A549 (cell line): ENCODE measurements at regions not wholly inside any gene's neighbourhood (a gene's known extent, or its start where the extent isn't known, plus 50 kb on each side); places are given as distances from the start of the nearest gene placed in this dataset.

Experiments used
- CTCF ChIP-seq: fragments of >200 bp; sonication (Bioruptor Twin); formaldehyde crosslinking; IDR thresholded peaks from 3 replicates; pipeline ENCODE4 v1.5.1; 2016
- PHF8 ChIP-seq: fragments of 200-600 bp; sonication (generic); IDR thresholded peaks from 2 replicates; pipeline ENCODE4 v1.6.1; 2016; ENCODE audit warnings: low read depth, mild to moderate bottlenecking, antibody characterized with exemption, moderate library complexity, borderline replicate concordance
- POLR2A ChIP-seq: IDR thresholded peaks from 2 replicates; pipeline ENCODE4 v1.6.1; 2012; ENCODE audit warnings: mild to moderate bottlenecking, low read length

- TF ChIP-seq PHF8 (no peak), POLR2A (no peak), CTCF (no peak)
Measured at GRCh38 chrY:7814361-7814760, 902.8 kb upstream of the AMELY start.
